ENCODE measurements at regions not wholly inside any gene's neighbourhood (a gene's known extent, or its start where the extent isn't known, plus 50 kb on each side); places are given as distances from the start of the nearest gene placed in this dataset.

DNA sequence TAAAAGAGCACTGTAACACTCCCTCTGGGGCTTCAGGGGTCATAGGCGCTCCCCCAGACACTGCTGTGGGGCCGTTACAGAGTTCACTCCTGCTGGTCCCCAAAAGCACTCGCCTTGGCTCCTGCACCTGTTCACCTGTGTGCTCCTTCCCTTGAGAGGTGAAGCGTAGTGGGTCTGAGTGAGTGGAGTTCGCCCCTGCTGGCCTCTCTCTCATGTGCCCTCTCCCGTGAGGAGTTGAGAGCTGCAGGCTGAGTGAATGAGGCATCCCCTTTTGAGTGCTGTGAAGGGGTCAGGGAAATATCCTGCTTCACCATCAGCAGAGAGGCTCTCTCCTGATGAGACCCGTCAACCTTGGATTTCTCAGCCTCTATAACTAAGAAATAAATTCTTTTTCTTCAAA, 134.6 kb upstream of the TUT7 start:
- Histone ChIP-seq H3K4me1 (no peaks in the 10 kb centered on the region), H3K4me3 (no peak overlapping the region), H3K27ac (no peak overlapping the region), H3K27me3 (no peaks in the 10 kb centered on the region), H3K9me3 (no peaks in the 10 kb centered on the region), H3K36me3 (ENCODE audit: low read depth, missing control alignments) (no peaks in the 10 kb centered on the region)
- DNase-seq, result no peak
- 85 to 95% methylated on average over 5 to 7 of the region's 7 CpGs for WGBS, 2 donors
- intact Hi-C loops (cut with DNase I; ENCODE audit: low total_unique reads), result loop anchor here (5.0 to 10.0 kb wide), 3 partner anchors 71 to 836 kb away; partner anchors contain the start of gene GAS1
- TF ChIP-seq POLR2A (IDR thresholded peaks at IDR 0.05), result no peak
- TF ChIP-seq, protein P1, sequence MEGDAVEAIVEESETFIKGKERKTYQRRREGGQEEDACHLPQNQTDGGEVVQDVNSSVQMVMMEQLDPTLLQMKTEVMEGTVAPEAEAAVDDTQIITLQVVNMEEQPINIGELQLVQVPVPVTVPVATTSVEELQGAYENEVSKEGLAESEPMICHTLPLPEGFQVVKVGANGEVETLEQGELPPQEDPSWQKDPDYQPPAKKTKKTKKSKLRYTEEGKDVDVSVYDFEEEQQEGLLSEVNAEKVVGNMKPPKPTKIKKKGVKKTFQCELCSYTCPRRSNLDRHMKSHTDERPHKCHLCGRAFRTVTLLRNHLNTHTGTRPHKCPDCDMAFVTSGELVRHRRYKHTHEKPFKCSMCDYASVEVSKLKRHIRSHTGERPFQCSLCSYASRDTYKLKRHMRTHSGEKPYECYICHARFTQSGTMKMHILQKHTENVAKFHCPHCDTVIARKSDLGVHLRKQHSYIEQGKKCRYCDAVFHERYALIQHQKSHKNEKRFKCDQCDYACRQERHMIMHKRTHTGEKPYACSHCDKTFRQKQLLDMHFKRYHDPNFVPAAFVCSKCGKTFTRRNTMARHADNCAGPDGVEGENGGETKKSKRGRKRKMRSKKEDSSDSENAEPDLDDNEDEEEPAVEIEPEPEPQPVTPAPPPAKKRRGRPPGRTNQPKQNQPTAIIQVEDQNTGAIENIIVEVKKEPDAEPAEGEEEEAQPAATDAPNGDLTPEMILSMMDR (IDR thresholded peaks at IDR 0.05), result no peak

DNA sequence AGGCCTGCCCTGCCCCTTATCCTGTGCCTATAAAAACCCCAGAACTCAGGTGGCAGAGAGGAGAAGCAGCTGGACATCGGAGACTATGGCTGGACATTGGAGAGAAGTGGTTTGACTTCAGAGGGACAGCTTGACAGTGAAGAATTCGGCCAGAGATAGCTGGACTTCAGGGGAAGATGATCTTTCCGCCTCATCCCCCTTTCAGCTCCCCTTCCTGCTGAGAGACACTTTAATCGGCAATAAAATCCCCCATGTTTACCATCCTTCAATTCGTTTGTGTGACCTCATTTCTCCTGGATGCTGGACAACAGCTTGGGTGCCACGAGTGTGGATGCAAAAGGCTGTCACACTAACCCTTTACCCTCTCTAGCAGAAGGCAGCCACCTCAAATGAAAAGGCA, 134.1 kb upstream of the TUT7 start:
- DNase-seq, result no peak
- H3K27me3 ChIP-seq, result no peaks in the 10 kb centered on the region
- TF ChIP-seq, protein P1 (IDR thresholded peaks at IDR 0.05), result no peak
- no peak for TF ChIP-seq POLR2A (IDR thresholded peaks at IDR 0.05)
- no peak overlapping the region for H3K27ac ChIP-seq
- H3K36me3 ChIP-seq (ENCODE audit: low read depth, missing control alignments), result no peaks in the 10 kb centered on the region
- no peaks in the 10 kb centered on the region for H3K4me1 ChIP-seq
- H3K4me3 ChIP-seq, result no peak overlapping the region
- no peaks in the 10 kb centered on the region for H3K9me3 ChIP-seq
- intact Hi-C loops (cut with DNase I; ENCODE audit: low total_unique reads), result loop anchor here (5.0 to 10.0 kb wide), 3 partner anchors 71 to 836 kb away; partner anchors contain the start of gene GAS1
- 87 to 90% methylated on average over 6 of the region's 6 CpGs for WGBS, 2 donors

DNA sequence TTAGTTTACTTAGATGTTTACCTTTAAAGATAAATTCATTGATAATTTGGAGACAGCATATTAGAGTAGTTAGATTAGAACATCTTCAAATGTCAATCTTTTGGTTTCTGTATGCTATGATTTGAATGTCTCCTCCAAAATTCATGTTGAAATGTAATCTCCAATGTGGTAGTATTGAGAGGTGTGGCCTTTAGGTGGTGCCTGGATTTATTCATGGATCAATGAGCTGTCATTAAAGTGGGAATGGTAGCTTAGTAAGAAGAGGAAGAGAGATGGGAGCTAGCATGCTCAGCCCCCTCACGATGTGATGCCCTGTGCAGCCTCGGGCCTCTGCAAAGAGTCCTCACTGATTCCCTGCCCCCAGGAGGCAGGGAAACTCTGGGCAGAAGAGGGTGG, 133.6 kb upstream of the TUT7 start:
- intact Hi-C loops (cut with DNase I; ENCODE audit: low total_unique reads), result loop anchor here (5.0 to 10.0 kb wide), 3 partner anchors 71 to 837 kb away; partner anchors contain the start of gene GAS1
- WGBS, 2 donors, result 87 to 93% methylated on average over 2 of the region's 2 CpGs
- no peak for TF ChIP-seq POLR2A (IDR thresholded peaks at IDR 0.05)
- TF ChIP-seq, protein P1 (IDR thresholded peaks at IDR 0.05), result no peak
- Histone ChIP-seq H3K27me3 (no peaks in the 10 kb centered on the region), H3K36me3 (ENCODE audit: low read depth, missing control alignments) (no peaks in the 10 kb centered on the region), H3K4me3 (no peak overlapping the region), H3K27ac (no peak overlapping the region), H3K4me1 (no peaks in the 10 kb centered on the region), H3K9me3 (no peaks in the 10 kb centered on the region)
- no peak for DNase-seq

DNA sequence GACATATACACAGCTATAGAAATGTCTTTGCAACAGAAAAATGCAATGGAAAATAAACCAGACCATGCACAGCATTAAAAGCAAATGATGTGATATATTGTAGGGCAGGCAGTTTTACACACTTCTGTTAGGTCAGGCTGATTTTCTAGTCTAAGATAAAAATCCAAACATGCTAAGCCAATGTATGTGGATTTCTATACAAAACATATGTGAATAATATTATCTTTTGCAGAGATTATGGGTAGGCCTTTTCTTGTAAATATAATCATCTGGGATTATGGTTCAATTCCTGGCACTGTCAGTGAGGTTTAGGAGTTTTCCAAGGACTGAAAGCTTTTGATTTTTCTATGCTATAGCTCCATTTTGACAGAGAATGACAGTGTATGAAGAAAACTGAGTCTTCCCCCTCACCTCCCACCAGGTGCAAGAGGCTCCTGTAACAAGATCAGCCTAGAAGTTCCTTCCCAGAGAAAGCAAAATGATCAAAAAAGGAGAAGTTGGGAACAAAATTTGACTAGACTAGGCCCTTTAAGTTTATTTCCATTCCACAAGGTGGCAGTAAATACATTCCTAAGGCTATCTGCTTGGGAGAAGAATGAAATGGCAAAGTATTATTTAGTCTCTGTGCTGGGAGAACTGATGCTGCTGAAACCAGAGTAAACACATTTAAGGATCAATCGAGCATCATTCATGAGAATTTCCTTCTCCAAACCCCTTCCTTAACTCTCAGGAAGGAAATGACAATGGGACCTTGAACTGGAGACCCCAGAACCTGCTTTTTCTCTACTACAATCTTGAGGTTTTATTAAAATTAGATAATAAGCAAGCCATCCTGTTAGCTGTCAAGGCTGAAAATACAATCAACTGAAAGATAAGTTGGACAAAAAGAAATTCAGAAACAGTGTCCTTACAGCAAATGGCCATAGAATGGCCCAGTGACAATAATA, 133.0 kb upstream of the TUT7 start:
- TF ChIP-seq, protein P1 (IDR thresholded peaks at IDR 0.05), result peak; percentile 52 to 63 (median 56)
- no peak for TF ChIP-seq POLR2A (IDR thresholded peaks at IDR 0.05)
- Histone ChIP-seq H3K27me3 (no peaks in the 10 kb centered on the region), H3K4me1 (no peaks in the 10 kb centered on the region), H3K27ac (no peak overlapping the region), H3K4me3 (no peak overlapping the region), H3K36me3 (ENCODE audit: low read depth, missing control alignments) (no peaks in the 10 kb centered on the region), H3K9me3 (no peaks in the 10 kb centered on the region)
- no peak for DNase-seq
- intact Hi-C loops (cut with DNase I; ENCODE audit: low total_unique reads), result loop anchor here (5.0 to 10.0 kb wide), 3 partner anchors 70 to 838 kb away; partner anchors contain the start of gene GAS1
- WGBS, 2 donors, result 22 to 25% methylated on average over 1 of the region's 1 CpG
